Activated CD4-positive, alpha-beta memory T cell treated with anti-CD3 and anti-CD28 coated beads for 36 hours (primary cell): ENCODE measurements at regions not wholly inside any gene's neighbourhood (a gene's known extent, or its start where the extent isn't known, plus 50 kb on each side); places are given as distances from the start of the nearest gene placed in this dataset.

Source experiments
- CTCF ChIA-PET: fragments of 350-600 bp; sonication (Branson Sonifier 250); formaldehyde crosslinking; loops from one replicate; lab custom pipeline; 2021; ENCODE audit warnings: antibody characterized with exemption, inconsistent platforms; lab: Charles Lee
- POLR2A ChIA-PET: fragments of 350-600 bp; sonication (Branson Sonifier 250); formaldehyde crosslinking; loops from one replicate; lab custom pipeline; 2021; ENCODE audit warnings: antibody characterized with exemption; lab: Charles Lee
- DNase-seq: peaks from one replicate; pipeline ENCODE4 v3.0.0-alpha.2; 2020
- H3K27ac Mint-ChIP-seq: one replicate; pipeline ENCODE4 v1.8.0; 2021; ENCODE audit warnings: mixed read lengths
- H3K27me3 Mint-ChIP-seq: one replicate; pipeline ENCODE4 v1.8.0; 2021; ENCODE audit warnings: mixed read lengths
- H3K36me3 Mint-ChIP-seq: one replicate; pipeline ENCODE4 v1.8.0; 2021; ENCODE audit warnings: mixed read lengths
- H3K4me1 Mint-ChIP-seq: one replicate; pipeline ENCODE4 v1.8.0; 2021; ENCODE audit warnings: low read depth, mixed read lengths
- H3K4me3 Mint-ChIP-seq: one replicate; pipeline ENCODE4 v1.8.0; 2021; ENCODE audit warnings: mild to moderate bottlenecking, mixed read lengths
- H3K9me3 Mint-ChIP-seq: one replicate; pipeline ENCODE4 v1.8.0; 2021; ENCODE audit warnings: mixed read lengths
- intact Hi-C: fragments of 100-400 bp; cut with micrococcal nuclease; formaldehyde crosslinking; loops from one replicate; pipeline ENCODE4 v1.15.1; 2023

DNA sequence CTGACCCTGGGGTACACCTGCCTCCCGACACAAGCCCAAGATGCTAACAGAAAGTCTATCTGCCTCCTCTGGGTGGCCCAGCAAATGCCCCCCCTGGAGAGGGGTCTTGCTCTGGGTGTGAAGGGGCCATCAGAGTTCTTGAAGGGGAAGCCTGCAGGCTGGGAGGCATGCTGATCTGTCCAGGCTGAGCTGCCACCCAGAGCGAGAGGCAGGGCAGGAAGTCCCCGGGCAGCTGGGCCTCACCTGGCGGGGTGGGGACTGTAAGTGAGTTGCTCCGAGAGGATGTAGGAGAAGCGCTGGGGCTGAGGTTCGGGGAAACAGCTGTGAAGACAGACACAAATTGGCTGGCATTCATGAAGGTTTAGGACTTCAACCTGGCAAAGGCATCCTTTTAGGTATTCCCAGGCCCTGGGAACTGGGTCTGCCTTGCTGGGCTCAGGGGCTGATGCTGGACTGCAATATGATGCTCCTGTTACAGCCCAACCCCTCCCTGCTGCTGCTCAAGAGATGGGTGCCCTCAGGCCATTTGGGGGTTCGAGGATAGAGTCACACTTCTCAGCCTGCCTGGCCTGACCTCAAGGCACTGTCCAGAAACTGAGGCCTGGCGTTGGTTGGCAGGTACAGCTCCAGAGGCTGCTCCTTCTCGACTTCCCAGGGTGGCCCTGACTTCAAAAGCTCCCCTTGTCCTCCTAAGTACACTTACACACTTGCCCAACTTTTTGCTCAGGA, 60.2 kb upstream of the LYVE1 start:
- intact Hi-C loops = no loop called here
- Mint-ChIP-seq H3K27me3 (peaks cover 3% of the 10 kb centered on the region), H3K27ac (no peak overlapping the region), H3K4me1 (peaks cover 13% of the 10 kb centered on the region), H3K4me3 (no peak overlapping the region), H3K36me3 (no peaks in the 10 kb centered on the region), H3K9me3 (no peaks in the 10 kb centered on the region)
- CTCF ChIA-PET = interaction anchor here (0.7 to 1.3 kb wide), 2 partner anchors 25 to 106 kb away, joined by 3 read pairs; no protein-coding TSS in a partner anchor
- DNase-seq = peak; percentile 39
- POLR2A ChIA-PET = no interaction called here

DNA sequence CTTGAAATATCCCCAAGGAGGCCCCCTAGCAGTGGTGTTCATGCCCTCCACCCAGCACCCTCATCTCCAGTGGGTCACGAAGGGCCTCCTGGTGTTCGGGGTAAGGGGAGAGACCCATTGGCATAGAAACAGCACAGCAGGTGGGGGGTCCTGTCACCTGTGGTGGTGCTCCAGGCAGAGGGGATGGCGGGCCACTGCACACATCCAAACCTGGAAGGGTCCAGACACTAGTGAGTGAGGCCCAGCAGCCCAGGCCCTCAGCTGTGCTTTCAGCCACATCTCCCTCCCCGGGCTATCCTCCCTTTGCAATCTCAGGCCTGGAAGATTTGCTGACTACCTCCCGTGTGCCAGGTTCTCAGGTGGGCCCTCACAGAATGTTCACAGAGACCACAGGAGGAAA, 59.4 kb upstream of the LYVE1 start:
- no peak for DNase-seq
- Mint-ChIP-seq H3K4me3 (no peak overlapping the region), H3K36me3 (no peaks in the 10 kb centered on the region), H3K27ac (no peak overlapping the region), H3K27me3 (peaks cover 3% of the 10 kb centered on the region), H3K9me3 (no peaks in the 10 kb centered on the region), H3K4me1 (peaks cover 21% of the 10 kb centered on the region)
- POLR2A ChIA-PET = interaction anchor here (1.2 kb wide), 1 partner anchor 16 kb away, joined by 3 read pairs; no protein-coding TSS in a partner anchor
- CTCF ChIA-PET = interaction anchor here (1.3 kb wide), 1 partner anchor 26 kb away, joined by 3 read pairs; no protein-coding TSS in a partner anchor
- intact Hi-C loops = no loop called here

DNA sequence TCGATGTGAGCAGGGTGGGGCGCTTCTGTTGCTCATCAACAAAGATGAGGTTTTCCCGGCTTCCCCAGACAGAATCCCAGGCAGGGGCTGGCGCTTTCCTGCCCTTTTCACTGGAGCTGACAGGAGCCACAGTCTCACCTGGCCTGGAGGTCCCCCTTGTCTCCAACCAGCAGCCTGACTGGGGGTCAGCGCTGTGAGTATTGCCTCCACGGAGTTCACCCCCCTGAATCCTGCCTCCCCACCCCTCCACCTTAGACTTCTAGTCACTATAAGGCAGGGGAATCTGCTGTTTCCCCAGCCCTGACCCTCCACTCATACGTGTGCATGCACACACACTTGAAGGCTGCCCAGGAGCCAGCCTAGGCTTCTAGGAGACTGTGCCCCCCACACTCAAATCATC, 58.8 kb upstream of the LYVE1 start:
- ChIA-PET CTCF (interaction anchor here (1.3 to 2.3 kb wide), 2 partner anchors 109 to 221 kb away, joined by 3 to 7 read pairs; no protein-coding TSS in a partner anchor), POLR2A (interaction anchor here (1.2 kb wide), 1 partner anchor 16 kb away, joined by 3 read pairs; no protein-coding TSS in a partner anchor)
- Mint-ChIP-seq H3K27me3 (peaks cover 3% of the 10 kb centered on the region), H3K9me3 (no peaks in the 10 kb centered on the region), H3K4me3 (no peak overlapping the region), H3K27ac (no peak overlapping the region), H3K36me3 (no peaks in the 10 kb centered on the region), H3K4me1 (peaks cover 16% of the 10 kb centered on the region)
- no peak for DNase-seq
- intact Hi-C loops = no loop called here

DNA sequence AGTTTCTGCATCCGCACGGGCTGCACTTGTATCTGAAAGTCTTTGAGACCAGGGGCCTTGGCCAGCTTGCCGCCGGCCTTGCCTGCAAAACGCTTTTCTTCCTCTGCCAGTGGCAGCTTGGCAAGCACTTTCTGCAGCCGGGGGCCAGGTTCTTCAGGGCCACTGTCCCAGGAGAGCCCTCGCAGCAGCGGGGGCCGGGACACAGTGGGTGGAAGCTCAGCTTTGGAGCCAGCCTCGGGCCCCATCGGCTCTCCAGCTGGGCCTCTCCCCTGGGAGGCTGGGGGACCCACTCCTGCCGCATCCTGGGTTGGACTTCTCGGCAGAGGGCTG, 57.5 kb upstream of the LYVE1 start:
- CTCF ChIA-PET = interaction anchor here (1.3 to 2.3 kb wide), 3 partner anchors 28 to 220 kb away, joined by 3 to 11 read pairs (median 7); no protein-coding TSS in a partner anchor
- H3K36me3 Mint-ChIP-seq = no peaks in the 10 kb centered on the region
- DNase-seq = no peak
- no peak overlapping the region for H3K27ac Mint-ChIP-seq
- no peaks in the 10 kb centered on the region for H3K27me3 Mint-ChIP-seq
- intact Hi-C loops = loop anchor here (2.0 kb wide), 1 partner anchor 29 kb away; no protein-coding TSS in a partner anchor
- peaks cover 16% of the 10 kb centered on the region for H3K4me1 Mint-ChIP-seq
- H3K9me3 Mint-ChIP-seq = no peaks in the 10 kb centered on the region
- POLR2A ChIA-PET = no interaction called here
- no peak overlapping the region for H3K4me3 Mint-ChIP-seq

DNA sequence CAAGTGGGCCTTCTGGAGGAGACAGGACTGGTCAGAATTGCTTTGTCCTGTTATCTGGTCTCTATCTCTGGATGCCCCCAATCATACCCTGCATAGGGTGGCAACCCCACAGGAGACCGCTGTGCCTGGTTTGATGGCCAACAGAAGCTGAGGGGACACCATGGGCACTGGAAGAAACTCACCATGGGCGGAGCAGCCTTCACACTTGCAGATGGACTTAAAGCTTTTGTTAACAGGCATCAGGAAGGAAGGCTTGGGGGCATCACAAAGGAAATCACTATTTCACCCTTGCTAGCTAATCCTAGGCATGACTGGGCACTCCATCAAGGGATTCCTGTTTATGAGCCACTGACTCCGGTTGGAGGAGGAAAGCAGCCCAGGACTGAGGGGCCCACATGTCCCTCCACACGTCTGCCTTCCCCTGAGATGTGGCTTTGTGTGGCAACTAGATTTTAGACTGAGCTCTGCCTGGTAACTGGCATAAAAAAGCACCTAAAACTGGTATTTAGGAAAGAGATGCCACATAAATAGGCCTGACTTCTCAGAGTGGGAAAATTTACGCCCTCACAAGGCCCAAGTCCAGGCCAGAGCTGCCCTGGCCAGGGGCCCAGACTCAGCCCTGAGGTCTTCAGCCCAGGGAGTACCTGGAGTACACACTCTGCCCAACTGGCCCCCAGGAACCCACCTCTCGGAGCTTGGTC, 57.0 kb upstream of the LYVE1 start:
- H3K36me3 Mint-ChIP-seq = no peaks in the 10 kb centered on the region
- intact Hi-C loops = loop anchor here (2.0 kb wide), 1 partner anchor 29 kb away; no protein-coding TSS in a partner anchor
- H3K4me1 Mint-ChIP-seq = peaks cover 16% of the 10 kb centered on the region
- no peaks in the 10 kb centered on the region for H3K9me3 Mint-ChIP-seq
- no peak overlapping the region for H3K4me3 Mint-ChIP-seq
- no peak overlapping the region for H3K27ac Mint-ChIP-seq
- CTCF ChIA-PET = interaction anchor here (2.0 to 2.3 kb wide), 2 partner anchors 28 to 220 kb away, joined by 7 to 11 read pairs; no protein-coding TSS in a partner anchor
- DNase-seq = no peak
- H3K27me3 Mint-ChIP-seq = no peaks in the 10 kb centered on the region
- POLR2A ChIA-PET = no interaction called here

DNA sequence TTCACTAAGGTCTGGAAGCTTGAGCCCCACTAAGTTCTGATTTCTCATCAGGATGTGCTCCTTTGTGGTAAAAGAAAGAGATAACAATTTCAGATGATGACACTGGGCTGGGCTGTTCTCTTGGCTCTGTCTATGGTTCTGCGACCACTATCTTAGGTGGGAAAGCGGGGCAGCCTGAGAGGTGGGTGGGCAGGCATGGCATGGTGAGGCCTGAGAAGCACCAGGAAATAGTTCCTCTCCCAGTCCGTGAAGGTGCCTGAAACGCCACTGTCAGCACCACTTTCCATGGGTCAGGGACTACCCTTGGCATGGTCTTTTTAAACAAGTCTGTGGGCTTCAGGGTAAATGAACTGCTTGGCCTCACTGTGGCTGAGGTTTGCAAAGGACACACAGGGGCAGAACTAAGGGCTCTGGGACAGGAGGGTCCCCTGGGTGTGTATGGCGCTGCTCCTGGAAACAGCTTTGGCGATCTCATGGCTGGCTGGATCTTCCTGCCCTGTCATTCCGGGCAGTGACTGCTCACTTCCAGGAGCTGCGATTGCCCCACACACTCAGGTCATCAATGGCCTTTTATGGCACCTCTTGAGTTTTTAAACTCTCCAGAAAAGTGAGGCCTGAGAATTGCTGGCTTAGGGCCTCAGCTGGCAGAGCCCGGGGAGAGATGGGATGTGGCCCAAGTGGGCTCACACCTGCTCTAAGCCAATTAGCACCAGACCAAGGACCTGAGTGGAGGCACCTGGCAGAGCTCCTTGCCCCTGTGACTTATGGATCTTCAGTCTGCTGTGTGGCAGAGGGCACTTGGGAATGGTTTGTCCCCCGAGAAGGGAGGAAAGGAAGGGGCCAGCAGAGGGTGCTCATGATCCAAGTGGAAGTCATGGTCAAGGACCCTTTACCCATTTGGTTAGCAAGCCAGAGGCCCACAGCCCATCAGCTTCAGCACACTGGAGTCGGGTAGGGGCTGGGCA, 55.6 kb upstream of the LYVE1 start:
- peaks cover 16% of the 10 kb centered on the region for H3K4me1 Mint-ChIP-seq
- CTCF ChIA-PET = interaction anchor here (0.9 to 1.7 kb wide), 4 partner anchors 22 to 113 kb away, joined by 3 to 4 read pairs (median 4); partner anchors contain the start of gene RNF141
- H3K9me3 Mint-ChIP-seq = no peaks in the 10 kb centered on the region
- H3K27ac Mint-ChIP-seq = peak overlapping the region; percentile 32
- H3K27me3 Mint-ChIP-seq = no peaks in the 10 kb centered on the region
- peak; percentile 19 for DNase-seq
- POLR2A ChIA-PET = no interaction called here
- intact Hi-C loops = loop anchor here (1.0 to 2.0 kb wide), 2 partner anchors 31 to 111 kb away; no protein-coding TSS in a partner anchor
- no peak overlapping the region for H3K4me3 Mint-ChIP-seq
- H3K36me3 Mint-ChIP-seq = no peaks in the 10 kb centered on the region

DNA sequence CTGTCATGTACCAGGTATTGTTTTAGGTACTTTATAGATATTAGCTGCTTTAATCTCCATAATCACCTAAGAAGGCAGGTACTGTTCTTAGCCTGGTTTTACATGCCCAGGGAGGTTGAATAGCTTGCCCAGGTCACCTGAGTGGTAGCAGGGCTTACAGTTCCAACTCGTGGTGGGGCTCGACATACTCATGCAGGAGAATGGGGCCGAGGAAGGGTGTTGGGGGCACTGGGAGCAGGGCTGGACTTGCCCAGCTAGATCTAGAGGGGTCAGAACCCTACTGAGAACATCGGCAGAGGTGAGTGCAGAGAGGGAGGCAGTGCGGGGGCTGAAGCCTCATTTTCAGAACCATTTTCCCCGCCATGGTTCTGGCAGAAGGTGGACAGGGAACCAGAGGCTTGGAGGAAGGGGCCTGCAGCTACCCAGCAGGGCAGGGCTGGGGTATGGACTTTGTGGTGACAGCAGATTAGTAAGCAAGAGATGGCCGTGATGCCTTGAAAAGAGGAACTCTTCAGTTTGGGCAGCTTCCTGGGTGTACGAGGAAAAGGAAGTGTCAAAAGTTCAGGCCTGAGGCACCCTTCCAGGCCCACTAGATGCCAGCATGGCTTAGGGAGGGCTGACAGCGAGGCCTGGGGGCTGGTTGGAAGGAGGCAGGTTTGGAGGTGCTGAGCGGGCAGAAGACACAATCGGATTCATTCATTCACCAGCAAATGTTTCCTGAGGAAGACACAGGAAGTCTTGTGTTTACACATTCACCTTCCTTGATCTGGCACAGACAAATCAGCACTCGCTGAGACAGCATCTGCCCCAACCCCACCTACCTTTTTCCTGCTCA, 54.7 kb upstream of the LYVE1 start:
- H3K4me1 Mint-ChIP-seq = peaks cover 16% of the 10 kb centered on the region
- H3K27ac Mint-ChIP-seq = peak overlapping the region; percentile 56
- DNase-seq = peak; percentile 24
- CTCF ChIA-PET = interaction anchor here (0.7 to 1.7 kb wide), 4 partner anchors 10 to 220 kb away, joined by 3 to 4 read pairs (median 4); no protein-coding TSS in a partner anchor
- POLR2A ChIA-PET = interaction anchor here (0.6 kb wide), 1 partner anchor 83 kb away, joined by 3 read pairs; no protein-coding TSS in a partner anchor
- intact Hi-C loops = no loop called here
- H3K9me3 Mint-ChIP-seq = no peaks in the 10 kb centered on the region
- no peak overlapping the region for H3K4me3 Mint-ChIP-seq
- H3K36me3 Mint-ChIP-seq = no peaks in the 10 kb centered on the region
- H3K27me3 Mint-ChIP-seq = no peaks in the 10 kb centered on the region

DNA sequence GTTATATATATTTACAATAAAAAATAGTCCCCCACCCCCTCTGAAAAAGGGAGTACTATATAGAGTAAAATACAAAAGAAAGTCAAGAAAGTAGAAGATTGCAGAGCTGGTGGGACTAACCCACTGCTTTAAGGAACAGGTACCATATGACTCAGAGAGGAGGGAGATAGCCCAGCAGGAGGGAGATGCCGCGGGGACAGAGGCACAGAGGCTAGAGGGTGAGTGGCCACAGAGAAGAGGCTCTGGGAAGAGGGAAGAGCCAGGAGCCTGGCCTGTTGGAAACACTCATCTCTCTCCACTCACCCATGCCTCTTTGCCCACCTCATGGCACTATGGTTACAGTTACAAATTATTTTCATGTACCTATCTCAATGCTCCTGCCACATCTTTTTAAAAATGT, 53.6 kb upstream of the LYVE1 start:
- intact Hi-C loops = no loop called here
- DNase-seq = no peak
- no peaks in the 10 kb centered on the region for H3K27me3 Mint-ChIP-seq
- H3K36me3 Mint-ChIP-seq = no peaks in the 10 kb centered on the region
- ChIA-PET CTCF (interaction anchor here (0.9 to 1.7 kb wide), 2 partner anchors 16 to 216 kb away, joined by 3 to 5 read pairs; no protein-coding TSS in a partner anchor), POLR2A (no interaction called here)
- no peaks in the 10 kb centered on the region for H3K9me3 Mint-ChIP-seq
- peaks cover 16% of the 10 kb centered on the region for H3K4me1 Mint-ChIP-seq
- H3K27ac Mint-ChIP-seq = no peak overlapping the region
- H3K4me3 Mint-ChIP-seq = no peak overlapping the region

DNA sequence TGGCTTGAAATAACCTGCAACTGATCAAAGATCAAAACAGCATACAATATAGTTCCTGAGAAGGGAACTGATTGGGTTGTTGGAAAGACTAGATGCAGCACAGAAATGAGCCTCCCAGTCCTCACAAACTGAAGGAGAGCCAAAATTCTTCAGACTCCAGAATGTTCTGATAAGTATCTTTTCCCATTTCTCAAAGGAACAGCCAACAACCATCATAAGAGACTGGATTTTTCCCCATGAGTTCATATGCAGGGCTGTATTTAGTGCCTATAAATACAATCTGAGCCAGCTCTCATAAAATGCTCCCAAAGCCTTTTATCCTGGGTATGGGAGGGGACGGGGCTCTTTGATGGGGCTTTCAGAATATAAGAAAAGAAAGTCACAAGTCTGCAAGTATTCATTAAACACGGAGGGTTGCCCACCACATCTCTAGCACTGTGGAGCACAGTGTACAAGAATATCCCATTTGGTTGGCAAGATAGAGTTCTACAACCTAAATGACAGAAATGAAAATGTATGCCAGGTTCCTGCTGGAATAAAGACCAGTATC, 50.7 kb upstream of the LYVE1 start:
- ChIA-PET POLR2A (no interaction called here), CTCF (interaction anchor here (1.9 kb wide), 1 partner anchor 35 kb away, joined by 5 read pairs; no protein-coding TSS in a partner anchor)
- H3K4me3 Mint-ChIP-seq = no peak overlapping the region
- H3K27me3 Mint-ChIP-seq = no peaks in the 10 kb centered on the region
- H3K27ac Mint-ChIP-seq = no peak overlapping the region
- no peaks in the 10 kb centered on the region for H3K36me3 Mint-ChIP-seq
- intact Hi-C loops = no loop called here
- H3K9me3 Mint-ChIP-seq = no peaks in the 10 kb centered on the region
- peaks cover 14% of the 10 kb centered on the region for H3K4me1 Mint-ChIP-seq
- no peak for DNase-seq

DNA sequence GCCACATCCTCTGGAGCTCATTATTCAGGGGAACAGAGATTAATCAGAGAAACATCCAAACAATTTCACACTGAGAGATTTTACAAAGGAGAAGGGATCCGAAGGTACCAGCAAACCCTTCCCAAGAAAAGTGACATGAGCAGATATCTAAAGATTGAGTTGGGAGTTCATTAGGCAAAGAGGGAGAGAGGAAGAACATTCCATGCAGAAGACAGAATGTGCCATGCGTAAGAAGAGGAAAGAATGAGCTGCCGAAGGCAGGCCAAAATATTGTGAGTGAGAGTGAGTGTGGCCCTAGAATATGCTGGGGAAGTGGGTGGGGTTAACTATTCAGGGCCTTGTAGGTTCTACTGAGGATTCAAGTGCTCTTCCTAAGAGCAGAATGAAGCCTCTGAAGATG, 50.0 kb upstream of the LYVE1 start:
- CTCF ChIA-PET = interaction anchor here (1.2 to 1.9 kb wide), 2 partner anchors 36 to 78 kb away, joined by 3 to 5 read pairs; partner anchors contain the start of gene RNF141

More for the DNA sequence above, 50.0 kb upstream of the LYVE1 start:
- Mint-ChIP-seq H3K27me3 (peaks cover 5% of the 10 kb centered on the region), H3K36me3 (no peaks in the 10 kb centered on the region), H3K4me1 (peaks cover 7% of the 10 kb centered on the region), H3K4me3 (no peak overlapping the region), H3K27ac (no peak overlapping the region), H3K9me3 (no peaks in the 10 kb centered on the region)
- no peak for DNase-seq
- intact Hi-C loops = no loop called here
- POLR2A ChIA-PET = no interaction called here
